B cell (primary cell): ENCODE measurements at regions not wholly inside any gene's neighbourhood (a gene's known extent, or its start where the extent isn't known, plus 50 kb on each side); places are given as distances from the start of the nearest gene placed in this dataset.

Source experiments
- CTCF ChIP-seq: fragments of 200-600 bp; IDR thresholded peaks from one replicate; pipeline ENCODE4 v1.8.0; 2022; ENCODE audit warnings: antibody characterized with exemption, mild to moderate bottlenecking
- EZH2 ChIP-seq: IDR thresholded peaks from 2 replicates; pipeline ENCODE4 v1.6.1; 2012; ENCODE audit warnings: borderline replicate concordance, low read depth, mild to moderate bottlenecking, moderate library complexity, low read length; ENCODE audit not compliant: insufficient read depth, poor library complexity, severe bottlenecking

GRCh38 chr17:72400488-72400827 lies 279.6 kb downstream of the SOX9 start:
- TF ChIP-seq CTCF: no peak
- no peak for TF ChIP-seq EZH2
